Suppressor macrophage treated with lipopolysaccharide for 4 hours (primary cell): ENCODE measurements at regions not wholly inside any gene's neighbourhood (a gene's known extent, or its start where the extent isn't known, plus 50 kb on each side); places are given as distances from the start of the nearest gene placed in this dataset.
"Not testable (repeated sequence)": the region's sequence is repeated elsewhere in the genome, so short reads cannot be mapped to it uniquely, and the experiment has no call there.

Experiments used
- DNase-seq: peaks from one replicate; pipeline ENCODE4 v3.0.0-alpha.2; 2020

GRCh38 chr13:88622362-88622973, 951.3 kb downstream of the SLITRK5 start:
- no peak for DNase-seq

GRCh38 chr13:88623150-88623549, 952.0 kb downstream of the SLITRK5 start:
- DNase-seq = peak; percentile 0

GRCh38 chr13:88627071-88627470, 955.9 kb downstream of the SLITRK5 start:
- DNase-seq = no peak

GRCh38 chr13:88628882-88629281, 957.7 kb downstream of the SLITRK5 start:
- no peak for DNase-seq

- no peak for DNase-seq
Measured at GRCh38 chr13:88637935-88638334, 966.8 kb downstream of the SLITRK5 start.

GRCh38 chr13:88643233-88643632, 972.1 kb downstream of the SLITRK5 start:
- no peak for DNase-seq

- DNase-seq = no peak
Measured at GRCh38 chr13:88648598-88649373, 977.6 kb downstream of the SLITRK5 start.

- DNase-seq = no peak
Measured at GRCh38 chr13:88649855-88650254, 978.7 kb downstream of the SLITRK5 start.

- DNase-seq = no peak
Measured at GRCh38 chr13:88651531-88651930, 980.4 kb downstream of the SLITRK5 start.

- no peak for DNase-seq
Measured at GRCh38 chr13:88656751-88657150, 985.6 kb downstream of the SLITRK5 start.

- no peak for DNase-seq
Measured at GRCh38 chr13:88670509-88670908, 999.3 kb downstream of the SLITRK5 start.

GRCh38 chr13:88674841-88675240, 1003.7 kb downstream of the SLITRK5 start:
- DNase-seq = no peak

- no peak for DNase-seq
Measured at GRCh38 chr13:88675347-88675996, 1004.3 kb downstream of the SLITRK5 start.

- DNase-seq = no peak
Measured at GRCh38 chr13:88676016-88676415, 1004.8 kb downstream of the SLITRK5 start.

- DNase-seq = no peak
Measured at GRCh38 chr13:88685459-88685858, 1014.3 kb downstream of the SLITRK5 start.

- no peak for DNase-seq
Measured at GRCh38 chr13:88701551-88701950, 1030.4 kb downstream of the SLITRK5 start.

- no peak for DNase-seq
Measured at GRCh38 chr13:88704600-88705275, 1033.6 kb downstream of the SLITRK5 start.

- no peak for DNase-seq
Measured at GRCh38 chr13:88707646-88708045, 1036.5 kb downstream of the SLITRK5 start.

GRCh38 chr13:88717946-88718345, 1046.8 kb downstream of the SLITRK5 start:
- DNase-seq = no peak

- DNase-seq = no peak
Measured at GRCh38 chr13:88718781-88719180, 1047.6 kb downstream of the SLITRK5 start.

- DNase-seq = no peak
Measured at GRCh38 chr13:88726075-88726474, 1054.9 kb downstream of the SLITRK5 start.

GRCh38 chr13:88727236-88727635, 1056.1 kb downstream of the SLITRK5 start:
- not testable (repeated sequence) for DNase-seq

GRCh38 chr13:88729605-88730004, 1058.4 kb downstream of the SLITRK5 start:
- no peak for DNase-seq
